ENCODE measurements at regions not wholly inside any gene's neighbourhood (a gene's known extent, or its start where the extent isn't known, plus 50 kb on each side); places are given as distances from the start of the nearest gene placed in this dataset.

- Mint-ChIP-seq H3K4me3 (no peak overlapping the region), H3K27me3 (no peaks in the 10 kb centered on the region), H3K9me3 (ENCODE audit: low read depth) (no peaks in the 10 kb centered on the region), H3K4me1 (no peaks in the 10 kb centered on the region), H3K27ac (no peak overlapping the region), H3K36me3 (ENCODE audit: low read depth) (no peaks in the 10 kb centered on the region)
- CTCF ChIA-PET, result no interaction called here
- DNase-seq, result no peak
- no peak for ATAC-seq
- POLR2A ChIA-PET, result no interaction called here
- intact Hi-C loops (cut with DNase I, micrococcal nuclease), result no loop called here
Observed at GRCh38 chr9:78892182-78892581, 595.3 kb downstream of the PSAT1 start.

GRCh38 chr9:78892769-78893168 is 595.8 kb downstream of the PSAT1 start:
- Mint-ChIP-seq H3K27me3 (no peaks in the 10 kb centered on the region), H3K4me3 (no peak overlapping the region), H3K36me3 (ENCODE audit: low read depth) (no peaks in the 10 kb centered on the region), H3K9me3 (ENCODE audit: low read depth) (no peaks in the 10 kb centered on the region), H3K4me1 (no peaks in the 10 kb centered on the region), H3K27ac (no peak overlapping the region)
- ATAC-seq (no peak), DNase-seq (no peak)
- ChIA-PET POLR2A (no interaction called here), CTCF (no interaction called here)
- intact Hi-C loops (cut with DNase I, micrococcal nuclease), result no loop called here

GRCh38 chr9:78893774-78894401 is 597.0 kb downstream of the PSAT1 start:
- intact Hi-C loops (cut with DNase I, micrococcal nuclease), result no loop called here
- no peak overlapping the region for H3K4me3 Mint-ChIP-seq
- ATAC-seq, result no peak
- no peaks in the 10 kb centered on the region for H3K4me1 Mint-ChIP-seq
- no peak for DNase-seq
- no peak overlapping the region for H3K27ac Mint-ChIP-seq
- CTCF ChIA-PET, result no interaction called here
- no peaks in the 10 kb centered on the region for H3K36me3 Mint-ChIP-seq (ENCODE audit: low read depth)
- H3K27me3 Mint-ChIP-seq, result no peaks in the 10 kb centered on the region
- H3K9me3 Mint-ChIP-seq (ENCODE audit: low read depth), result no peaks in the 10 kb centered on the region
- POLR2A ChIA-PET, result no interaction called here

- no peak for DNase-seq
- Mint-ChIP-seq H3K36me3 (ENCODE audit: low read depth) (no peaks in the 10 kb centered on the region), H3K4me3 (no peak overlapping the region), H3K27ac (no peak overlapping the region), H3K4me1 (no peaks in the 10 kb centered on the region), H3K27me3 (no peaks in the 10 kb centered on the region), H3K9me3 (ENCODE audit: low read depth) (no peaks in the 10 kb centered on the region)
- CTCF ChIA-PET, result interaction anchor here (1.0 kb wide), 1 partner anchor 10 kb away, joined by 3 read pairs; no protein-coding TSS in a partner anchor
- ATAC-seq, result no peak
- intact Hi-C loops (cut with DNase I, micrococcal nuclease), result no loop called here
- POLR2A ChIA-PET, result no interaction called here
Observed at GRCh38 chr9:78896479-78896878, 599.6 kb downstream of the PSAT1 start.

GRCh38 chr9:78898234-78898633 is 601.3 kb downstream of the PSAT1 start:
- POLR2A ChIA-PET, result no interaction called here
- Mint-ChIP-seq H3K4me1 (no peaks in the 10 kb centered on the region), H3K9me3 (ENCODE audit: low read depth) (no peaks in the 10 kb centered on the region), H3K36me3 (ENCODE audit: low read depth) (no peaks in the 10 kb centered on the region), H3K27me3 (no peaks in the 10 kb centered on the region), H3K27ac (no peak overlapping the region), H3K4me3 (no peak overlapping the region)
- CTCF ChIA-PET, result no interaction called here
- no peak for DNase-seq
- intact Hi-C loops (cut with DNase I, micrococcal nuclease), result no loop called here
- no peak for ATAC-seq

GRCh38 chr9:78899006-78899405 is 602.1 kb downstream of the PSAT1 start:
- ATAC-seq (no peak), DNase-seq (no peak)
- no peaks in the 10 kb centered on the region for H3K4me1 Mint-ChIP-seq
- no peak overlapping the region for H3K4me3 Mint-ChIP-seq
- intact Hi-C loops (cut with DNase I, micrococcal nuclease), result no loop called here
- no peaks in the 10 kb centered on the region for H3K36me3 Mint-ChIP-seq (ENCODE audit: low read depth)
- ChIA-PET POLR2A (no interaction called here), CTCF (interaction anchor here (0.7 kb wide), 1 partner anchor 129 kb away, joined by 3 read pairs; no protein-coding TSS in a partner anchor)
- no peaks in the 10 kb centered on the region for H3K27me3 Mint-ChIP-seq
- H3K9me3 Mint-ChIP-seq (ENCODE audit: low read depth), result no peaks in the 10 kb centered on the region
- no peak overlapping the region for H3K27ac Mint-ChIP-seq

- intact Hi-C loops (cut with DNase I, micrococcal nuclease), result no loop called here
- ChIA-PET POLR2A (no interaction called here), CTCF (no interaction called here)
- Mint-ChIP-seq H3K9me3 (ENCODE audit: low read depth) (no peaks in the 10 kb centered on the region), H3K4me1 (no peaks in the 10 kb centered on the region), H3K4me3 (no peak overlapping the region), H3K36me3 (ENCODE audit: low read depth) (no peaks in the 10 kb centered on the region), H3K27me3 (no peaks in the 10 kb centered on the region), H3K27ac (no peak overlapping the region)
- DNase-seq, result no peak
- no peak for ATAC-seq
Observed at GRCh38 chr9:78900500-78900899, 603.6 kb downstream of the PSAT1 start.

- intact Hi-C loops (cut with DNase I, micrococcal nuclease), result no loop called here
- no peak overlapping the region for H3K4me3 Mint-ChIP-seq
- no peaks in the 10 kb centered on the region for H3K4me1 Mint-ChIP-seq
- CTCF ChIA-PET, result no interaction called here
- H3K36me3 Mint-ChIP-seq (ENCODE audit: low read depth), result no peaks in the 10 kb centered on the region
- no peaks in the 10 kb centered on the region for H3K9me3 Mint-ChIP-seq (ENCODE audit: low read depth)
- POLR2A ChIA-PET, result no interaction called here
- no peaks in the 10 kb centered on the region for H3K27me3 Mint-ChIP-seq
- H3K27ac Mint-ChIP-seq, result no peak overlapping the region
- DNase-seq (no peak), ATAC-seq (no peak)
Observed at GRCh38 chr9:78902051-78902450, 605.1 kb downstream of the PSAT1 start.

- no peaks in the 10 kb centered on the region for H3K4me1 Mint-ChIP-seq
- H3K4me3 Mint-ChIP-seq, result no peak overlapping the region
- H3K36me3 Mint-ChIP-seq (ENCODE audit: low read depth), result no peaks in the 10 kb centered on the region
- ATAC-seq (no peak), DNase-seq (no peak)
- H3K27me3 Mint-ChIP-seq, result no peaks in the 10 kb centered on the region
- ChIA-PET POLR2A (no interaction called here), CTCF (no interaction called here)
- intact Hi-C loops (cut with DNase I, micrococcal nuclease), result no loop called here
- H3K9me3 Mint-ChIP-seq (ENCODE audit: low read depth), result no peaks in the 10 kb centered on the region
- H3K27ac Mint-ChIP-seq, result no peak overlapping the region
Observed at GRCh38 chr9:78903581-78903980, 606.7 kb downstream of the PSAT1 start.

- intact Hi-C loops (cut with DNase I, micrococcal nuclease), result no loop called here
- POLR2A ChIA-PET, result no interaction called here
- H3K36me3 Mint-ChIP-seq (ENCODE audit: low read depth), result no peaks in the 10 kb centered on the region
Observed at GRCh38 chr9:78904686-78905085, 607.8 kb downstream of the PSAT1 start.

GRCh38 chr9:78905387-78905786 is 608.5 kb downstream of the PSAT1 start:
- POLR2A ChIA-PET, result no interaction called here
- Mint-ChIP-seq H3K36me3 (ENCODE audit: low read depth) (no peaks in the 10 kb centered on the region), H3K27ac (no peak overlapping the region), H3K4me1 (no peaks in the 10 kb centered on the region), H3K4me3 (no peak overlapping the region), H3K9me3 (ENCODE audit: low read depth) (no peaks in the 10 kb centered on the region), H3K27me3 (no peaks in the 10 kb centered on the region)
- ATAC-seq, result no peak
- intact Hi-C loops (cut with DNase I, micrococcal nuclease), result no loop called here
- CTCF ChIA-PET, result no interaction called here
- no peak for DNase-seq

More at GRCh38 chr9:78904686-78905085, 607.8 kb downstream of the PSAT1 start:
- no peak for ATAC-seq
- Mint-ChIP-seq H3K27me3 (no peaks in the 10 kb centered on the region), H3K9me3 (ENCODE audit: low read depth) (no peaks in the 10 kb centered on the region), H3K27ac (no peak overlapping the region), H3K4me3 (no peak overlapping the region), H3K4me1 (no peaks in the 10 kb centered on the region)
- CTCF ChIA-PET, result no interaction called here
- DNase-seq, result no peak

- no peaks in the 10 kb centered on the region for H3K27me3 Mint-ChIP-seq
- no peaks in the 10 kb centered on the region for H3K36me3 Mint-ChIP-seq (ENCODE audit: low read depth)
- no peaks in the 10 kb centered on the region for H3K9me3 Mint-ChIP-seq (ENCODE audit: low read depth)
- no peak overlapping the region for H3K4me3 Mint-ChIP-seq
- intact Hi-C loops (cut with DNase I, micrococcal nuclease), result no loop called here
- POLR2A ChIA-PET, result no interaction called here
- DNase-seq (no peak), ATAC-seq (no peak)
- CTCF ChIA-PET, result interaction anchor here (1.2 kb wide), 1 partner anchor 9 kb away, joined by 3 read pairs; no protein-coding TSS in a partner anchor
- H3K27ac Mint-ChIP-seq, result no peak overlapping the region
- no peaks in the 10 kb centered on the region for H3K4me1 Mint-ChIP-seq
Observed at GRCh38 chr9:78905986-78906755, 609.2 kb downstream of the PSAT1 start.
